ENCODE measurements at regions not wholly inside any gene's neighbourhood (a gene's known extent, or its start where the extent isn't known, plus 50 kb on each side); places are given as distances from the start of the nearest gene placed in this dataset.

DNA sequence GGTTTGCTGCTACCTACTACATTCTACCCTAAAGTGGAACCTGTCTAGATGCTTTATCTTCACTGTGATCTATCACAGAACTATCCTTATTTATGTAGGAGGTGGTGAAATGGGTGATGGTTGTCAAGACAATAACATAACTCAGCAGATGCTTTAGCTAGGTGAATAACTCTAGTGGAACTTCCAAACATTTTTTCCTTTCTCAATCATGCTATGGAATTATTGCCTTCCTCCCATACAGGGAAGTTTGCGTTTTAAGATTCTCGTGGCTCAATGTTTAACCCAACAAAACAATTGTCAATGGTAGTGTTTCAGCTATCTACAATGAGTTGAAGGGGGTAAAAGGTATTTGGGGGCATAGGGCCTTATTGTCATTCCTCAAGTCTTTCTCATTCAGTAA, 82.6 kb upstream of the GLI2 start:
- H3K9me3 Mint-ChIP-seq: peaks cover 23% of the 10 kb centered on the region
- no peak for TF ChIP-seq EZH2phosphoT487 (IDR thresholded peaks at IDR 0.05)
- TF ChIP-seq EZH2 (IDR thresholded peaks at IDR 0.05): no peak
- no peak overlapping the region for H3K4me2 ChIP-seq

DNA sequence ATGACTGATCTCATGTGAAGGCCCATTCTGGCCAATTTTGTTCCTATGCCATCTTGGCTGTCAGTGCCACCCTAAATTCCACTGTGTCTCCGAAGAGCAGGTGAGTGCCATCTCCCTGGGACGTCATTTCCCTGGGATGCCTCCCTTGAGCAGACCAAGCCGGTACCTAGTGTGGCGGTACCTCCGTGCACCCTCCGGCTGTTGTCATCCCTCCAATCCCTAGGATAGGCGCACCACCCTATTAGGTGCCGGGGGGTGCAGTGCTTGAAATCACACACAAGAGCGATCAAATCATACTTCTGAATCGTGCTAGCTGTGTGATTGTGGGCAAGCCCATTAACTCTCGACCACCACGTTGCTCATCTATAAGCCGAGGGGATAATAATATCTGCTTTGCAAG, 81.8 kb upstream of the GLI2 start:
- Histone ChIP-seq H2AFZ (replicated peaks) (no peak overlapping the region), H3K79me2 (ENCODE audit: low read depth) (no peaks in the 10 kb centered on the region), H3K9me3 (ENCODE audit: low read depth) (peaks cover 5% of the 10 kb centered on the region), H3F3A (ENCODE audit: low read depth) (no peaks in the 10 kb centered on the region), H3K27ac (no peak overlapping the region), H3K4me1 (no peaks in the 10 kb centered on the region), H3K36me3 (no peaks in the 10 kb centered on the region), H3K4me3 (no peak overlapping the region), H4K20me1 (ENCODE audit: low read depth) (no peaks in the 10 kb centered on the region), H3K9ac (no peak overlapping the region), H3K27me3 (peaks cover 36% of the 10 kb centered on the region), H3K4me2 (no peak overlapping the region)
- Mint-ChIP-seq H3K9me3 (peaks cover 23% of the 10 kb centered on the region), H3K36me3 (peaks cover 4% of the 10 kb centered on the region), H3K27ac (no peak overlapping the region), H3K4me1 (peaks cover 4% of the 10 kb centered on the region), H3K27me3 (ENCODE audit: insufficient read depth, low read depth) (peaks cover 15% of the 10 kb centered on the region), H3K4me3 (no peak overlapping the region)
- DNase-seq (ENCODE audit: low spot score): no peak
- TF ChIP-seq, protein P1, sequence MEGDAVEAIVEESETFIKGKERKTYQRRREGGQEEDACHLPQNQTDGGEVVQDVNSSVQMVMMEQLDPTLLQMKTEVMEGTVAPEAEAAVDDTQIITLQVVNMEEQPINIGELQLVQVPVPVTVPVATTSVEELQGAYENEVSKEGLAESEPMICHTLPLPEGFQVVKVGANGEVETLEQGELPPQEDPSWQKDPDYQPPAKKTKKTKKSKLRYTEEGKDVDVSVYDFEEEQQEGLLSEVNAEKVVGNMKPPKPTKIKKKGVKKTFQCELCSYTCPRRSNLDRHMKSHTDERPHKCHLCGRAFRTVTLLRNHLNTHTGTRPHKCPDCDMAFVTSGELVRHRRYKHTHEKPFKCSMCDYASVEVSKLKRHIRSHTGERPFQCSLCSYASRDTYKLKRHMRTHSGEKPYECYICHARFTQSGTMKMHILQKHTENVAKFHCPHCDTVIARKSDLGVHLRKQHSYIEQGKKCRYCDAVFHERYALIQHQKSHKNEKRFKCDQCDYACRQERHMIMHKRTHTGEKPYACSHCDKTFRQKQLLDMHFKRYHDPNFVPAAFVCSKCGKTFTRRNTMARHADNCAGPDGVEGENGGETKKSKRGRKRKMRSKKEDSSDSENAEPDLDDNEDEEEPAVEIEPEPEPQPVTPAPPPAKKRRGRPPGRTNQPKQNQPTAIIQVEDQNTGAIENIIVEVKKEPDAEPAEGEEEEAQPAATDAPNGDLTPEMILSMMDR (IDR thresholded peaks at IDR 0.05): no peak
- TF ChIP-seq EZH2 (IDR thresholded peaks at IDR 0.05): no peak
- TF ChIP-seq EZH2phosphoT487 (IDR thresholded peaks at IDR 0.05): no peak

More for the DNA sequence above, 82.6 kb upstream of the GLI2 start:
- no peak overlapping the region for H3K9ac ChIP-seq
- Mint-ChIP-seq H3K36me3 (peaks cover 4% of the 10 kb centered on the region), H3K4me3 (no peak overlapping the region), H3K4me1 (no peaks in the 10 kb centered on the region), H3K27me3 (ENCODE audit: insufficient read depth, low read depth) (peaks cover 15% of the 10 kb centered on the region), H3K27ac (no peak overlapping the region)
- peaks cover 5% of the 10 kb centered on the region for H3K9me3 ChIP-seq (ENCODE audit: low read depth)
- H3K4me1 ChIP-seq: no peaks in the 10 kb centered on the region
- H3K79me2 ChIP-seq (ENCODE audit: low read depth): no peaks in the 10 kb centered on the region
- no peak overlapping the region for H3K27ac ChIP-seq
- H3K36me3 ChIP-seq: no peaks in the 10 kb centered on the region
- no peak for DNase-seq (ENCODE audit: low spot score)
- no peak overlapping the region for H2AFZ ChIP-seq (replicated peaks)
- no peak overlapping the region for H3K4me3 ChIP-seq
- no peaks in the 10 kb centered on the region for H4K20me1 ChIP-seq (ENCODE audit: low read depth)
- H3F3A ChIP-seq (ENCODE audit: low read depth): no peaks in the 10 kb centered on the region
- H3K27me3 ChIP-seq: peaks cover 34% of the 10 kb centered on the region

DNA sequence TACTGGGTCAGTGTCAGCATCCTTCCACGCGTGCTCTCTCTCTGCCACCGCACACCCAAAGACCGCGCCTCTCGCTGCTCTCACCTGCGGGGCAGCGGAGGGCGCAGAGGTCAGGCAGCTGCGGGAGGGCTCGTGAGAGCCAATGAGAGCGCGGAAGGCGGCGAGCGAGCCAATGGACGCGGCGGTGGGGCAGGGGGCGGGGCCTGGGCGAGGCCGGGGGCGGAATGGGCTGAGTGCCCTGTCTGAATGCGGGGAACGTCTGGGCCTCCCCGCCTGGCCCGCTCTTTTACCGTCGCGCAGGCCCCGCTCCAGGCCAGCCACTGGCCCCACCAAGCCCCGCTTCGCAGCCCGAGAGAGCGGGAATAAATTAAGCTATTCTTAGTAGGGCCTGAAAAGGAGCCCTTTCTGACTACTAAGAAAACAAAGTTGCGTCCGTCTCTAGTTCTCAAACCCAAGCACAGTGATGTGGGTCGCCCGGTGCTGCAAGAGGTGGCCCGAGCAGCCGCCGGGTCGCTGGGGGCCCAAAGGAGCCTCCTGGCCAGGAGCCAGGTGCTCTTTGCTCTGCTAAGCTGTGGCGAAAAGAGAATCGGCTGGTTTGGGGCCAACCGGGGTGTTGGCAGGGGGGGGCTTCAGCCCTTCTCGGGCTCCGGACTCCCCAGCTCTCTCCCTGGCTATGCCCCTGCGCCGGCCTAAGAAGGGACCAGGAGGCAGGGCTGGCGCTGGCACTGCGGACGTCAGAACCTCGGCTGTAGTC, 81.1 kb upstream of the GLI2 start:
- Histone ChIP-seq H3F3A (ENCODE audit: low read depth) (no peaks in the 10 kb centered on the region), H3K4me1 (no peaks in the 10 kb centered on the region), H4K20me1 (ENCODE audit: low read depth) (no peaks in the 10 kb centered on the region), H3K4me2 (no peak overlapping the region), H2AFZ (replicated peaks) (no peak overlapping the region), H3K36me3 (no peaks in the 10 kb centered on the region), H3K4me3 (no peak overlapping the region), H3K79me2 (ENCODE audit: low read depth) (no peaks in the 10 kb centered on the region), H3K27me3 (peaks cover 39% of the 10 kb centered on the region), H3K9me3 (ENCODE audit: low read depth) (peaks cover 5% of the 10 kb centered on the region), H3K9ac (no peak overlapping the region), H3K27ac (no peak overlapping the region)
- H3K27me3 Mint-ChIP-seq (ENCODE audit: insufficient read depth, low read depth): peaks cover 13% of the 10 kb centered on the region
- peaks cover 8% of the 10 kb centered on the region for H3K4me1 Mint-ChIP-seq
- no peak for TF ChIP-seq EZH2phosphoT487 (IDR thresholded peaks at IDR 0.05)
- TF ChIP-seq EZH2 (IDR thresholded peaks at IDR 0.05): no peak
- TF ChIP-seq, protein P1 (IDR thresholded peaks at IDR 0.05): no peak
- H3K36me3 Mint-ChIP-seq: peaks cover 4% of the 10 kb centered on the region
- peak; percentile 43 for DNase-seq (ENCODE audit: low spot score)
- no peak overlapping the region for H3K4me3 Mint-ChIP-seq
- H3K9me3 Mint-ChIP-seq: peaks cover 22% of the 10 kb centered on the region
- H3K27ac Mint-ChIP-seq: no peak overlapping the region

DNA sequence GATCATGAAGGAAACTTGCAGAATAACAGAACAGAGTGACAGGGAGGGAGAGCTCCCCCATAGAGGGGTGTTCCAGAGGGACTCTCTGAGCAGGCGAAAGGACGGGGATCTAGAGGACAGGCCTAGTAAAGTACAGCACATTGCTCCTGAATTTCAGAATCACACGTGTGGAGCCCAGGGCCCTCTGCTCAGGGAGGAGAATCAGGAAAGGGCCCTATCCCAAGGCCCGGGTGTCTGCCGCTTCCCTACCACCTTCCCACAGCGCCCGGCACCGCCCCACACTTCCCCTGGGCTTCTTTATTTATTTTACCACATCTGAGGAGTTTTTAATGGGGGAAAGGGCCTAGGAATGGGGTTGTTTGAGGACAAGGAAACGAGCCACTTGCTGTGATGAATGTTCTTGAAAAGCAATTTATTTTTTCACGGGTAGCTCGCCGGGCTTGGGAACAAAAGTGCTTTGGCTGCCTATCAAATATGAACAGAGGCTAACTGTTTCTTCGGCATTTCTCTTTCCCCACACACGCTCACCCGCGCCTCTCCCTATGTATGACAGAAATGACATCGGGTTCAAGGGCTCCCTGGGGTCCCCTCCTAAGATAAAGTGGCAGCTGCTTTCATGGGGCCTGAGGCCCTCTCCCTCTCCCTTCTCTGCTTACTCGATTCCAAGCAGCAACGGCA, 79.3 kb upstream of the GLI2 start:
- H3K4me3 Mint-ChIP-seq: no peak overlapping the region
- no peak for DNase-seq (ENCODE audit: low spot score)
- no peak for TF ChIP-seq EZH2phosphoT487 (IDR thresholded peaks at IDR 0.05)
- TF ChIP-seq, protein P1 (IDR thresholded peaks at IDR 0.05): no peak
- TF ChIP-seq EZH2 (IDR thresholded peaks at IDR 0.05): no peak
- H3K27ac Mint-ChIP-seq: no peak overlapping the region
- Histone ChIP-seq H3K27ac (no peak overlapping the region), H3K27me3 (peaks cover 57% of the 10 kb centered on the region), H3K4me2 (no peak overlapping the region), H3K79me2 (ENCODE audit: low read depth) (no peaks in the 10 kb centered on the region), H3F3A (ENCODE audit: low read depth) (no peaks in the 10 kb centered on the region), H3K4me1 (no peaks in the 10 kb centered on the region), H2AFZ (replicated peaks) (no peak overlapping the region), H3K9ac (no peak overlapping the region), H4K20me1 (ENCODE audit: low read depth) (no peaks in the 10 kb centered on the region), H3K36me3 (no peaks in the 10 kb centered on the region), H3K9me3 (ENCODE audit: low read depth) (no peaks in the 10 kb centered on the region), H3K4me3 (no peak overlapping the region)
- peaks cover 10% of the 10 kb centered on the region for H3K27me3 Mint-ChIP-seq (ENCODE audit: insufficient read depth, low read depth)
- H3K9me3 Mint-ChIP-seq: peaks cover 9% of the 10 kb centered on the region
- no peaks in the 10 kb centered on the region for H3K36me3 Mint-ChIP-seq
- H3K4me1 Mint-ChIP-seq: peaks cover 13% of the 10 kb centered on the region
